HG03521 (cell line): ENCODE measurements at regions not wholly inside any gene's neighbourhood (a gene's known extent, or its start where the extent isn't known, plus 50 kb on each side); places are given as distances from the start of the nearest gene placed in this dataset.
"Not testable (repeated sequence)": the region's sequence is repeated elsewhere in the genome, so short reads cannot be mapped to it uniquely, and the experiment has no call there.

Experiments used
- ATAC-seq: cut with Tn5 transposase; IDR thresholded peaks from one replicate; pipeline ENCODE4 v1.9.1; 2021; ENCODE audit warnings: mild to moderate bottlenecking, moderate library complexity; ENCODE audit not compliant: unreplicated experiment

DNA sequence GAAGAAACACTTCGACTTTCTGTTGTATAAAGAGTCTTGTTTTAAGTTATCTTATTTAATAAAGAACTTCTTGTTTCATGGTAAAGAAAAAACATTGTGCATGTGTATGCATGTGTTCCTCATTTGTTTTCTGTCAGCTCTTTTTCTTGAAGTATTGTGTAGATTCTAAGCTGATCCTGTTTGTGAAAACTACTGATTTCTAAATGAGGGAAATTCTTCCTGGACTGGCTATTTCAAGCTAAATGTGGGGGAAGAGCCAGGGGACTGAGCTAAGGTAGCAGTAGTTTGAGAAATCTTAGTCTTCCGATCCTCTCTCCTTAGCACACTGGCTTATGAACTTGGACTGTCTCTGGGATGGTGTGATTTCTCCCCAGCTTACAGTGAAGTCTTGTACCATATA, 56.4 kb upstream of the RBMS1 start:
- ATAC-seq: no peak

DNA sequence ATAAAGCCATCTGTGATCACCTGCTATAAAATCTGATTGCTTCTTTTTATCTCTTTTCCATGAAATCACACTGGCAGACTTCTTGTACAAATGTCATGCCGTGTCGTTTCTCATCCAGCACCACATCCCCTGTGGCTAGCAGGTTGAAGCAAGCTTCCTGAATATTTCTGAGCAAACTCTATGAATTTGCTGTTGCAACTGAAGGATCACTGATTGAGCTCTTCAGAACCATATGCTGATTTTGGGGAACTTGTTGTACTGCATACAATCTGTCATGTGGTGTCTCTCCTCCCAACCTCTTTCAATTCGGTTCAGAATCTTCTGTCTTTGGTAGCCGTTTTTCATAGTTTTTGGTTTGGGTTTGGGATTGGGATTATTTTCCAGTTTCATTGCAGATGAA, 57.7 kb upstream of the RBMS1 start:
- no peak for ATAC-seq

DNA sequence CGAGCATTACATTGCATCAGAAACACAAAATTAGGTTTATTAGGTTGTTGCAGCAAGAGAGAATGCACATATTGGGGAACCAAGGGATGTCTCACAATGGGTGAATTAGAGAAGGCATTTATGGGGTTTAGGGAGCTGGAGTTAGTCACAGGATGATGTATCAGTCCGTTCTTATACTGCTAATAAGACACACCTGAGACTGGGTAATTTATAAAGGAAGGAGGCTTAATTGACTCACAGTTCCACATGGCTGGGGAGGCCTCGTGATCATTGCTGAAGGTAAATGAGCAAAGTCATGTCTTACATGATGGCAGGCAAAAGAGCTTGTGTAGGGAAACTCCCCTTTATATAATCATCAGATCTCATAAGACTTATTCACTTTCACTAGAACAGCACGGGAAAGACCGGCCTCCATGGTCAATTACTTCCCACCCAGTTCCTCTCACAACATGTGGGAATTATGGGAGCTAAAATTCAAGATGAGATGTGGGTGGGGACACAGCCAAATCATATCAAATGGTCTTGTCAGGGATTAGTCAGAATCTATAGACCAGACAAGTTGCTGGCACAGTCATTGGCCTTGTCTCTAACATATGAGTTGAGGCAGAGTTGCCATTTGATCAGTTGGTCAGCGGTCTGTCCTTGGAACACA, 61.9 kb upstream of the RBMS1 start:
- no peak for ATAC-seq

DNA sequence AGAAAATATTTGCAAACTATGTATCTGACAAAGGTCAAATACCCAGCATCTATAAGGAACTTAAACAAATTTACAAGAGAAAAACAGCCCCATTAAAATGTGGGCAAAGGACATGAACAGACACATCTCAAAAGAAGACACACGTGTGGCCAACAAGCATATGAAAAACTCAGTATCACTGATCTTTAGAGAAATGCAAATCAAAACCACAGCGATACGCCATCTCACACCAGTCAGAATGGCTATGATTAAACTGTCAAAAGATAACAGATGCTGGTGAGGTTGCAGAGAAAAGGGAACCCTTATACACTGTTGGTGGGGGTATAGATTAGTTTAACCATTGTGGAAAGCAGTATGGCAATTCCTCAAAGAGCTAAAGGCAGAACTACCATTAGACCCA, 64.3 kb upstream of the RBMS1 start:
- ATAC-seq: no peak

DNA sequence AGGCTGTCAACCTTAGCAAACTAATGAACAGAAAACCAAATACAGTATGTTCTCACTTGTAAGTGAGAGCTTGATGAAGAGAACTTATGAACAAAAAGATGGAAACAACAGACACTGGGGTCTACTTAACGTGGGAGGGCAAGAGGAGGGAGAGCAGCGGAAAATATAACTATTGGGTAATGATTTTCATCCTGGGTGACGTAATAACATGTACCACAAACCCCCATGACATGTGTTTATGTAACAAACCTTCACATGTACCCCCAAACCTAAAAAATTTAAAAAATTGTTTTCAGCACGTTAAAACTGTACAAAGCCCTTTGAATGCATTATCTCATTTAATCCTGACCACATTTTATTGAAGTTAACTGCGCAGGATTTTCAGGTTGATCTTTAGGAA, 64.9 kb upstream of the RBMS1 start:
- ATAC-seq: no peak

DNA sequence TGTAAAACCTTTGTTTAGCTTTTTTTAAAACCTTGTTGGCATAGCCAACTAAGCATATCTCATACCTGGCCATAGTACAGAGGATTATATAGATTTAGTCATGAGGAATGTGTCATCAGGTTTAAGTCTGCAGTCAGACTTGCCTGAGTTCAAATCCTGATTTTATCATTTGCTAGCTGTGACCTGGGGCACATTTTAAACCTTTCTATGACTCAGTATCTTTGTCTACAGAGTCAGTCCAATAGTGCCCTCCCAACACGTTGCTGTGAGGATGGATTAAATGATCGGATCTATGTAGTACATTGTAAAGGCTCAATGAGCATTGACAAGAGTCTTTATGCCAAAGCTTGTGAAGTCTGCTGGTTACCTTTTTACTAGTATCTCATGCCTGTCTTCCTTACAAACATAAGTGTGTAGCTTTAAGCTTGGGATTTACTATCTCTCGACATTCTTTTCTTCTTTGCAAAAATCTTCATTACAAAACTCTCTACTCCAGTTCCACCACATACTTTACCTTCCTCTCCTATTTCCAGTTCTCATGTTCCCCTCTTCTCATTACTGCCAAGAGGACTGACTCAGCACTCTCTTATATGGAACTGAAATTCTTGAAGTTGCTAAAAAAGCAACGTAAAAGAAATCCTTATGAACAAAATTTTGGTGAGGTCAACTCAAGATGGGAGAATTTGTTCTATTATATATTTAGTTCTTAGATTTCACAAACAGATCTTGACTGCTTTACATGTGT, 68.1 kb upstream of the RBMS1 start:
- no peak for ATAC-seq

DNA sequence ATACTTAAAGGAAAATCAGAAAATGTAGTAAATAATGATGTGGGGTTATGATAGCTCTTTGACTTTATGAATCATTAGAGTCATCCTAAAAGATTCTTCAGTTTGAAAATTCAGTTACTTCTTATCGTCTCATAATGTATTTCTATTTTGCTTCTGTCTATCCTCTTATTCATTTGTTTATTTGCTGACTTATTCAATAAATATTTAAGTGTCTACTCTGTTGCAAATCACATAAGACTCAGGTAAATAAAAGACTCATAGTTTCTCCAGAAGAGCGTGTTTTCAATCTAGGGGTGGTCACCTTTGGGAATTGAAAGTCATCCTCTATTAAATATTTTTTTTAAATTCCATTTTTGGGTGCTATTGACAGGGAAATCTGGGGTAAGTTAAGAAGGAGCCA, 69.1 kb upstream of the RBMS1 start:
- ATAC-seq: no peak

DNA sequence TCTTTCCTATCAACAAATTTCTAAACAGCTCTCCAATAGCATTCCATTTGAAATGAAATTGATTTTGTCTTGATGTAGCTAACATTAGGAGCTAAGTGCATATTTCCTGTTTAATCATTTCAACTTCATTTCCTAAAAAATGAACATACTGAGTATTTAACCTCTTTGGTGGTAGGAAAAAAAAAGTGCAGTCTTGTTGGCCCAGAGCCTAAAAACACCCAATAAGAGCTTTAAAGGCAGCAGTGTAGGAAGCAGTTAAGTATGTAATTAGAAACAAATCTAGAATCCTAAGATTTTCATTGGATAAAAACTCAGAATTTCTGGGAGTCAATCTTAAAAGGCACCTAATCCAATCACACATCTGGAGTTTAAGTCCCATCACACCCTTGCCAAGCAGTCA, 71.0 kb upstream of the RBMS1 start:
- no peak for ATAC-seq

DNA sequence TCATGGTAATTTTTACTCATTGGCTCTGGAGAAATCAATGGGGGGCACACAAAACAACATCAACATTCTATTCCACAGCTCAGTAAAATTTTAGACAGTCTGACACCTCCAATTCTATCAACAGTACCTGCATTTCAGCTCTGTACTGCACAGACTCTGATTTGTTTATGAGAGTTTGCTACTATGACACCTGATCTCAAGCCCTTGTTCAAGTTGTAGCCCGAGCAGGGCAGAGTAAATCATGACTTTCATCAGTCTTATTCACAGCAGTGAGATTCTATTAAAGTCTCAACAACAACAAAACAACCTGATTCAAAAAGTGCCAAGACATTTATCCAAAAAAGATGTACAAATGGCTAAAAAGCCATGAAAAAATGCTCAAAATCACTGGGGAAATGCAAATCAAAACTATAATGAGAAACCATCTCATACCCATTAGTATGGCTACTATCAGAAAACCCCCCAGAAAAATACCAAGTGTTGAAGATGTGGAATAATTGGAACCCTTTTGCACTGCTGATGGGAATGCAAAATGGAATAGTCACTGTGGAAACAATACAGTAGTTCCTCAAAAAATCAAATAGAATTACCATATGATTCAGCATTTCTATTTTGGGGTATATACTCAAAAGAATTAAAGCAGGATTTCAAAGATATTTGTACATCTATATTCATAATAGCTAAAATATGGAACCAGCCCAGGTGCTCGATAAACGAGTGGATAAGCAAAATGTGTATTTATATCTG, 71.7 kb upstream of the RBMS1 start:
- no peak for ATAC-seq

DNA sequence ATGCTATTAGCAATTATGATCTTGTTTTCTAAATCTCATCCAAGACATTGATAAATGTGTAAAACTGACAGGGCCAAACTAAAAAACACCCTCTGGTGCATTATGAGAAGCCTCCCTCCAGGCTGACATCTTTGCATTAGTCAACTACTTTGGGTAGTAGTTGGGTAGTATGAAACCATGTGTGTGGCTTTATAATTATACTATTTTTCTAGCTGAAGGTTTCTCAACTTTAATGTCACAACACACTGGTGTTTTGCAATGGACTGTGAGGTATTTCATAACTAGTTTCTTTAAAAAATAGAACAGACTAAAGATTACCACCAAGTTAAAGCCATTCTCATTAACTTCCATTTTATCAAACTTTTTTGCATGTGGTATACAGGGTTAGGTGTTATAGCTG, 73.1 kb upstream of the RBMS1 start:
- ATAC-seq: no peak

DNA sequence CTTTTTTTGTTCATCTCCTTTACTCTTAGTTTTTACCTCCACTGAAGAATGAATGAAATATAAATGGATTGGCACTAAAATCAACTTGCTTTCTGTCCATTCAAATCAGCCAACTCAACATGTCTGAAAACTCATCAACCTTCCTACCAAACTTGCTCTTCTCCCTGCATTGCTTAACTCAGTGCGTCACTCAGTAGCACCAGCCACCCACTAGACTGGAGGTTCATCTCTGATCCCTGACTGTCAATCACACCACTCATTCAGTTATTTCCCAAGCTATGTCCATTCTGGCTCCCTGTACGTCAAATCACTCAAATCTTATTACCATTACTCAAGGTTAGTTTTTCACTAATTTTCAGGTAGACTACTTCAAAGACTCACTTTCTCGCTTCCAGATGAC, 75.2 kb upstream of the RBMS1 start:
- ATAC-seq: no peak

DNA sequence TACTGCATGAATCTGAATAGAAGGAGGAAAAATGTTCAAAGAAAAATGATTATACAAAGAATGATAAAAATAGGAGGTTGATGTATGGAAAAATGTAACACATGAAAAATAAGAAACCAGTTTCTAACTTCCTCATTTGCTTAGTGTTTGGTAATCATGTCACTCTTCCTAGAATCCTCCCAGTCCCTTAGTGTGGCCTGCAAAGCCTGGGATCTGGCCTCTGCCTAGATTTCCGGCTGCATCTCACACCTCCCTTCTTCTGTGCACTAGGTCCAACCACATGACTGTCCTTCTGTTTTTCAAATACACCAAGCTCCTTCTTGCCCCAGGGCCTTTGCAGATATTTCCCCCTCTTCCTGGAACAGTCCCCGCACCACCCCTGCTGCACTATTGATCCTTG, 76.8 kb upstream of the RBMS1 start:
- ATAC-seq: no peak

DNA sequence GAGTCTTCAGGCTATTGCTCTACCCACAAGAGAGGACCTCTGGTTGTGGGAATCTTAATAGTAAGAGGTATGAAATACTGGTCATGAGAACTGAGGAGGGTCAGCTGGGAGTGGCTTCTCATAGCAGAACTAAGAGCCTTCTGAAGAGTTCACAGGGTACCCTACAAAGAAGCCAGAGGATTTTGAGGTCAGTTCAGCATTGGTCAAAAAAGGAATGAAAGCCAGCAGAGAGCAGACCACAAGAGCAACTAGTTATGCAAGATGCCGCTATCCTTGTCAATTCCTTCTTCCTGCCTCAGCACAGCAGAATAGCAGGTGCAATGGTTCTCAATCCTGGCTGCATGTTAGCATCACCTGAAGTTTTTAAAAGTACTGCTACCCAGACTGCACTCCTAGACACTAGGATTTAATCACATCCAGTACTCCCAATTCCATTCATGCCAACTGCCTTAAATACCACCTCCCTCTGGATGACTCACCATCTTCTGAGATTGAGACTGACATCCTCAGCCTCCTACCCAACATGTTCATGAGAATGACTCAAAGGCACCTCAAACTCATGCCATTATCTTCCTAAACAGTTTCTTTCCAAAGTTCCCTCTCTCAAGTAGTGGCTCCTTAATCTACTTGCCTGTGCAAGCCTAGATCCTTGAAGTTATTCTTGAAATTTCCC, 81.0 kb upstream of the RBMS1 start:
- ATAC-seq: no peak

DNA sequence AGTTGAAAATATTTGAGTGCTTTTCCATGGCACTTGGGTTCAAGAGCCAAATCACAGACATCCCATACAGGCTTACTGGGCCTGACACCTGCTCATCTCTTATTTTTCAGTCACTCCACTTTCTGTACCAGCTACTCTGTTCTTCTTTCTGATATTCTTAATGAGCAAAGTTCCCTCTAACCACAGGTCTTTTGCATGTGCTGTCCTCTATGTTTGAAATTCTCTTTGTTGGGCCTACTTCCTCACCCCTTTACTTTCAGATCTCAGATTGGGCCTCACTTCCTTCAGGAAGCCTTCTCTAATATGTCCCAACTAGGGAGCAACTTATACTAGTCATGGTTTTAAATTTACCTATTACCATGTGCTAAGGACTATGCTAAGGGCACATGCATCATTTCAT, 81.8 kb upstream of the RBMS1 start:
- ATAC-seq: no peak

DNA sequence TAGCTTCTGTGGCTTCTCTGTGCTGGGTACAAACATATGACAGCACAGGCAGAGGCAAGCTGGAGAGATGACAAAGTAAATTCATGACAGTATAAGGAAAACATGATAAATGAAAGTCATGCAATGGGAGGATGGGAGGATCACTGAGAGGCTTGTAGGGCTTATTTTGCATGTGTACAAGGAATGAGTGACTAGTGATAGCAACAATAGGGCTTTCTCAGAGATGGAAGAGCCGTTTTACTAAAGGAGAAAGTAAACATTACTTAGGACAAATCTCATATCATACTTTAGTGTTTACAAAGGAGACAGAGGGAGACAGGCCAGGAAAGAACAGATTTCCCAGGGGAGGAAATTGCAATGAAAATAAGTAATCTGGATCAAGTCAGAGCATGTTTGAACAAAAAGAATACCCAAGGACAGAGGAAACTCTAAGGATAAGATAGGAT, 82.5 kb upstream of the RBMS1 start:
- no peak for ATAC-seq

DNA sequence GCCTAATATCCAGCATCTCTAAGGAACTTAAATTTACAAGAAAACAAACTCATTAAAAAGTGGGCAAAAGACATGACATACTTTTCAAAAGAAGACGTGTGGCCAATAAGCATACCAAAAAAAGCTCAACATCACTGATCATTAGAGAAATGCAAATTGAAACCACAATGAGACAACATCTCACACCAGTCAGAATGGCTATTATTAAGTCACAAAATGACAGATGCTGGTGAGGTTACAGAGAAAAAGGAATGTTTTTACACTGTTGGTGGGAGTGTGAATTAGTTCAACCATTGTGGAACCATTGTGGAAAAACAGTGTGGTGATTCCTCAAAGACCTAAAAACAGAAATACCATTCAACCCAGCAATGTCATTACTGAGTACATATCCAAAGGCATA, 83.5 kb upstream of the RBMS1 start:
- not testable (repeated sequence) for ATAC-seq

DNA sequence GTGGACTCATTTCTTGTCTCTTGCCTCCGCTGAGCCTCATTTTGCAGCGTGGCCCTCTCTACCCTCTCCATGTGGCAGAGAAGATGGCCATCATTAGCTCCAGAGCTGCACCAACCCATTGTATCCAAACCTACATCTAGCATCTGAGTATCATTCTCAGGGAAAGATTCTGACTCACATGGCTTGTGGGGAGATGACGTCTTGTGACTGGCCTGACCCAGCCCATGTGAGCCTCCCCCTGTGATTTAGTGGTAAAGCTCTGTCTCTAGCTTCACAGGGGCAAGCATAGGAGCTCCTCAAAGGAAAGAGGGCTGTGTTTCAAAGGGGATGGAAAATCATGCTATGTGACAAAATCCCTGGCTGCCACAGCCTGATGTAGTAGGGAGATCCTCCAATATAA, 87.4 kb upstream of the RBMS1 start:
- no peak for ATAC-seq

DNA sequence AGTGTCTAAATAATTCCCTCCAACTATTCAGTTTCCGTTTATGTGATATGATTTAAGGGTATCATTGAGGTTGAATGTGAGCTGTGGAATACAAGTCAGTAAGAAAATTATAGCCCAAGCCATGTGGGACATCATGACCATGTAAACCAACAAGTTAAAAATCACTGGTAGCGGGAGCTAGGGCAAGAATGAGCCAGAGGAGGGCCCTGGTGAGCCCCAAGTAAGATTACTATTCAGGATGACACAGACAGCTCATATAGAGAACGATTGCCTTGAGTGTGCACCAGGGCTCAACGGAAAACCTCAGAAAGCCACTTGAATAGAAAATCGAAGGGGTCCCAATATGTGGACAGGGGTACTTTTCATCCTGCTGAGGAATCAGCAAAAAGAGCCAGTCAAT, 87.8 kb upstream of the RBMS1 start:
- no peak for ATAC-seq

DNA sequence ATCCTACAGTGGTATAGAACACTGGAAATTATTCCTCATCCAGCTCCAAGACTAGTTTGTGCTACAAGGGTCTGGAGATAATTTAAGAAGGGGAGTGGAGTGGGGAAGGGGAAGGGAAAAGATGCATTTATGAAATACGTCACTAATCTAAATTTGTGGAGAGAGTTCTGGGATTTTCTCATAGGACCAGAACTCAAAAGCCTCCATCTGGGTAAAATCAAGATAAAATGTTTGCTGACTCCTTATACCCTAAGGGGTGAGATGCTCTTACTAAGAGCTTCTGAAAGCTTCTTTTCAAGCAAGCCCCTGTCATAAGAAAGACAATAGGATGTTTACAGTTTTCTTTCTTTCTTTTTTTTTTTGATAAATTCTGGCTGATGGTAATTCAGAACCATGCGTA, 88.5 kb upstream of the RBMS1 start:
- no peak for ATAC-seq

DNA sequence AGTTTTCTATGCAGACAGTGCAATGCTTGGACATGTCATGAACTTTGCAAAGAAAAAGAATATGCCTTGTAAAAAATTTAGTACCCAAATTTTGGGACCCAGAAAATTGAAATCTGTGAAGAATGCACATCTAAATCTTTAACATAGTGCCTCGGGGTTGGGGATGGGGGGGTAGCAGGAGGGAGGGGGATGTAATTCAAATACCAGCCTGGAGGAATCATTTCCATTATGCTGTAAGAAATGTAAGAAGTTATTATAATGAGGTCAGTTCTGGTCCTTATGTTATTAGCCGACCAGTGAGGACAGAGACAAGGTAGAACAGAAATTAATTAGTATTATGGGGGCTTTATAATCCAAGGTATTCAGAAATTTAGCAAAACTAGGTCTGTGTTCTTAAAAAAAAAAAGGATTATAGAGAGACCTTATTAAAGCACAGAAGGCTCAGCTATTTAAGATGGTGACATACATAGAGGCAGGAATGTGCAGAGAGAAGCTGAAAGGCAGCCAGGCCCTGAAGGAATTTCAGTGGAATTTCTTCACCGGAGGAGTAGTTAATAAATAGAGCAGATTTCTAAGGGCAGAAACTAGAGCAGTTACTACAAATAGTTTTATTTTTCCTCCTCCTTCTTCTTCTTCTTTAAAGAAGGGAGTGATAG, 89.0 kb upstream of the RBMS1 start:
- no peak for ATAC-seq

DNA sequence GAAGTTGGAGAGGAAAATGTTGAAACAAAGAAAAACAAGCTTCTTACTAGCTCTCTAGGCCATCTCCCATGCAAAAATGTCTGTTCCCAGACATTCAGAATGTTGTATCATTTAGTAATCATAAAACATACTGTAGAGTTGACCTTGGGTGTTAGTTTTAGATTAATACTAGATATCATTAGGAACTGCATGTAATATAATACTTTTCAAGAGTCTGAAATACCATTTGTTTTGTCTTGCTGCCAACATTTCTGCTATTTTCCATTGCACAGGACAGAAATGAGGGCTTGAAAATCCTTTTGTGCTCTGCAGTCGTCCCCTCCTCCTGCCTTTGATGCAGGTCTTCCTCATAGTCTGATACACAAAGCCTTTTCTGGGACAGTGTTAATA, 89.5 kb upstream of the RBMS1 start:
- ATAC-seq: no peak
